ENCODE measurements at regions not wholly inside any gene's neighbourhood (a gene's known extent, or its start where the extent isn't known, plus 50 kb on each side); places are given as distances from the start of the nearest gene placed in this dataset.

GRCh38 chr2:120440521-120441350 is 94.8 kb downstream of the INHBB start:
- H3K23ac ChIP-seq (ENCODE audit: insufficient read length, low read depth, low read length), result no peak overlapping the region
- Mint-ChIP-seq H3K4me1 (peaks cover 18 to 23% of the 10 kb centered on the region in 2 experiments), H3K27ac (no peak overlapping the region), H3K27me3 (ENCODE audit: low read depth) (peaks cover 98% of the 10 kb centered on the region), H3K9me3 (no peaks in the 10 kb centered on the region), H3K4me3 (peak overlapping the region in 1 of 2 experiments; percentile 83; a peak in 1 of 5 replicates), H3K36me3 (ENCODE audit: insufficient read depth in 1 of 3, low read depth in 3 of 3) (no peaks in the 10 kb centered on the region; a peak in 1 of 7 replicates)
- no CpG with 5 or more reads among the region's 17 CpGs for whole genome bisulfite sequencing (ENCODE audit: extremely low coverage, insufficient read length, low lambda C conversion rate)
- H3K4me1 ChIP-seq (ENCODE audit: insufficient read depth, low read length), result no peaks in the 10 kb centered on the region
- H2BK120ac ChIP-seq (ENCODE audit: low read depth, low read length, poor library complexity, severe bottlenecking), result no peak overlapping the region
- no peak overlapping the region for H3K27ac ChIP-seq (ENCODE audit: insufficient read length, low read depth, low read length)
- H4K91ac ChIP-seq (ENCODE audit: insufficient read length, low read depth, low read length), result no peak overlapping the region
- no peak overlapping the region for H2BK5ac ChIP-seq (ENCODE audit: insufficient read length, low read length)
- H2AK5ac ChIP-seq (ENCODE audit: insufficient read length, low read length), result no peak overlapping the region
- H3K23me2 ChIP-seq (ENCODE audit: insufficient read length, low read depth, low read length, poor library complexity, severe bottlenecking), result peaks cover 8% of the 10 kb centered on the region
- peaks cover 11% of the 10 kb centered on the region; the same call in 1 of the 2 replicates for H3K27me3 ChIP-seq (ENCODE audit: insufficient read depth, low read length)
- DNase-seq, result no peak
- H2BK20ac ChIP-seq (ENCODE audit: low read depth, low read length, poor library complexity, severe bottlenecking), result no peak overlapping the region
- H3K4ac ChIP-seq (ENCODE audit: low read depth, low read length), result no peak overlapping the region
- H3K79me2 ChIP-seq (ENCODE audit: insufficient read depth, low read length), result no peaks in the 10 kb centered on the region
- no peak for TF ChIP-seq CTCF (conservative IDR thresholded peaks at IDR 0.05)
- no peak overlapping the region for H4K5ac ChIP-seq (ENCODE audit: insufficient read length, low read depth, low read length)
- H2AFZ ChIP-seq (ENCODE audit: low read length), result no peak overlapping the region
- H2BK12ac ChIP-seq (ENCODE audit: insufficient read length, low read depth, low read length), result no peak overlapping the region
- H4K20me1 ChIP-seq (ENCODE audit: control insufficient read depth, insufficient read depth, insufficient read length), result no peaks in the 10 kb centered on the region
- no peak overlapping the region for H4K8ac ChIP-seq (replicated peaks; ENCODE audit: insufficient read length, low read depth, low read length)
- H3K9me3 ChIP-seq (ENCODE audit: control insufficient read depth, low read depth, low read length), result no peaks in the 10 kb centered on the region
- H2BK15ac ChIP-seq (ENCODE audit: low read depth, low read length), result no peak overlapping the region
- no peak overlapping the region for H3K4me2 ChIP-seq (ENCODE audit: insufficient read depth, insufficient read length, low read length)
- no peak overlapping the region for H3T11ph ChIP-seq (ENCODE audit: low read length)
- H3K18ac ChIP-seq (ENCODE audit: insufficient read length, low read depth, low read length), result no peak overlapping the region
- no peaks in the 10 kb centered on the region for H3K79me1 ChIP-seq (ENCODE audit: insufficient read depth, low read depth, low read length, poor library complexity, severe bottlenecking)
- H3K9ac ChIP-seq (ENCODE audit: extremely low read depth, insufficient read length, low read length), result no peak overlapping the region
- no peak overlapping the region for H3K56ac ChIP-seq (ENCODE audit: insufficient read length, low read depth, low read length)
- H3K14ac ChIP-seq (ENCODE audit: insufficient read depth, low read length), result no peak overlapping the region

Measured in H9 (cell line).